HG03460 (cell line): ENCODE measurements at regions not wholly inside any gene's neighbourhood (a gene's known extent, or its start where the extent isn't known, plus 50 kb on each side); places are given as distances from the start of the nearest gene placed in this dataset.
"Not testable (repeated sequence)": the region's sequence is repeated elsewhere in the genome, so short reads cannot be mapped to it uniquely, and the experiment has no call there.

Experiments
- ATAC-seq: cut with Tn5 transposase; IDR thresholded peaks from one replicate; pipeline ENCODE4 v1.9.1; 2021; ENCODE audit not compliant: unreplicated experiment

- no peak for ATAC-seq
Observed at GRCh38 chr16:65283181-65283651, 161.4 kb upstream of the CDH11 start.

DNA sequence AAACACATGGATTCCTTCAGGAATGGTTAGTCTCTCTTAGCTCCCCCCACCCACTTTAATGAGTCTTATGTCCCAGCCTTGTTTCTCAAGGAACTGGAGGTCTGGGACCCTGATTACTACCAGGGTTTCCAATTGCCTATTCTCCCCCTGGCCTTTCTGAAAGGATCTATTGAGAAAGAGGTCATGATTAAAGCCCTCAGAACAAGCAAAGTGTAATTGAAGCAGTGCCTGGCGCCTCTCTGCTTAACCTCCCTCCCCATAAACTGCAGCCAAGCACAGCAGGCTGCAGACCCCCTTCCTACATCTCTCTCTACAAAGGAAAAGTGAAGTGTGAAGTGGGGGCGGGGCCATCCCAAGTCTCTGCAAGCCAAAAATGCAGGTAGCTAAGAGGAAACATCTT lies 159.7 kb upstream of the CDH11 start:
- no peak for ATAC-seq

GRCh38 chr16:65280845-65281512 lies 159.1 kb upstream of the CDH11 start:
- no peak for ATAC-seq

DNA sequence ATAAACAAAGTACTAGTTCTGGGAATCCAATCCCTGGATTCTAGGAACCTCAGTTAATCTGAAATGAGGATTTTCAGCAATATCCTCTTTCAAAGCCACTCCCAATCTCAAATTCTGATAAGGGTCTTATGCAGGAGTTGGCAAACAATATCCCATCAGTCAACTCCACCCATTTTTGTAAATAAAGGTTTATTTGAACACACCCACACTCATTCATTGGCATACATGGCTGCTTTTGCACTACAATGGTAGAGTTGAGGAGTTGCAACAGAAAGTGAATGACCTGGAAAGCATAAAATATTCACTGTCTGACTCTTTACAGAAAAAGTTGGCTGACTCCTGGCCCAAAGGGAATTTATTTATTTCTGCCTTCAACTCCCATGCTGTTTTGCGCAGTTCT lies 157.7 kb upstream of the CDH11 start:
- ATAC-seq: no peak

- ATAC-seq: no peak
Observed at GRCh38 chr16:65278874-65279273, 157.0 kb upstream of the CDH11 start.

- no peak for ATAC-seq
Observed at GRCh38 chr16:65274566-65274965, 152.7 kb upstream of the CDH11 start.

GRCh38 chr16:65272699-65273414 lies 151.0 kb upstream of the CDH11 start:
- no peak for ATAC-seq

DNA sequence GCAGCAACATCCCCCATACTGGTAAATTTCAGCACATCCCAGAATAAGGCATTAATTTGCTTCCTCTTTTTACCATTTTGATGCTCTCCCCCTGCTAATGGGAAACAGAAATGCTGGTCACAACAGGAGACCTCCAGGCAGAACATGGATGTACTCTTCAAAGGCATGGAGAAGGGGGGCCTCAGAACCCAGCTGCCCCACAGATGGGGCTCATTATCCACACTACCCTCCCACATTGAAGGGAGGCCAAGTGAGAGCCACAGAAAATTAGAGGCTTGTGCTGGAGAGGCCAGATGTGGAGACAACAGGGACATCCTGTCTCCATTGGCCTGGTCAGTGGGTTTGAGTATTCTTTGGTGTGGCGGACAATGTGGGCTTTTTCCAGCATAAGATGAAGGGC lies 150.1 kb upstream of the CDH11 start:
- ATAC-seq: no peak

DNA sequence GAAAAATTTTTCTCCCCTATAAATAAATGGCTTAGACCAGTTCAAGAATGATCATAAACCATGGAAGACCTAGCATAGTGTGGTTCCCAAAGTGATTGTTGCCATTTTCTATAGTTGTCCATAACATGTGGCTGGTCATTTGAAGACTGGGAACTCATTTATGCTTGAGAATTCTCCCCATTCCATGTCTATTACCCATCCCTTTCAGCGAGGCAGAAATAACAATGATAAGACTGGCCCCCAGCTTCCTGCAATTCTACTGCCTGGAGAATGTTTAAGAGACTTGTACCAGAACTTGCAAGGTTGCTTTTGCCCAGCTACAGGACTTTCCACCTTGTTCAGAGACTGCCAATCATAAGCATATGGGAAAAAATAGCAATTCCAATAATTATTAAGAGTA lies 146.5 kb upstream of the CDH11 start:
- ATAC-seq: no peak

- no peak for ATAC-seq
Observed at GRCh38 chr16:65263896-65264295, 142.0 kb upstream of the CDH11 start.

DNA sequence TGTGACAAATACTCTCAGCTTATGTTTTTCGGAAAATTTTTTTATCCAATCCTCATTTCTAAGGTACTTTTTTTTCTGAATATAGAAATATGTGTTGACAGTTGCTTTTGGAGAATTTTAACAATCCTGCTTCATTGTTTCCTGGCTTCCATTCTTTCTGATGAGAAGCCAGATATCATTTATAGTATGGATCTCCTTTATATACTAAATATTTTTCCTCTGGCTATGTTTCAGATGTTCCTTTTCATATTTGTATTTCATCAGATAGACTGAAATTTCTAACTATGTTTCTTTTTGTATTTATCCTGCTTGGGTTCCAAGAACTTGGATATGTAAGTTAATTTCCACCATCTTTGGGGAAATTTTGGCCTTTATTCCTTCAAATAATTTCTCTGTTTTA lies 138.9 kb upstream of the CDH11 start:
- ATAC-seq: no peak

DNA sequence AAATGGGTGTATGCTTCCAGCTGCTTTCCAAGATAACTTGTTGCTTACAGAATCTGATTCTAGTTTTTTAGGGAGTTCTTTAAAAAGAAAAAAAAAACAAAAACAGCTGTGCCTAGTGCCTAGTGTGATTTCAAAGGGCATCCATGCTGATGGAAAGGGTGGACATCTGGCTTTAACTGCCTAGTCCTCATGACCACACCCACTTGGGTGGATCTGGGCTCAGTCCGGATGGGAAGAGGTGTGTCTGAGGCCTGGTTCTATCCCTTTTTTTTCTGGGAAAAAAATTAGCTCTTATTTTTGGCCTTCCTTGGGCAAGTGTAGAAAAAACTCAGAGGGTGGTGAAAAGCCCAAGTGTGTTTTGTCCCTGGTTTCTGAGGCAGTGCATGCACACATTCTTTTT lies 132.3 kb upstream of the CDH11 start:
- ATAC-seq: no peak

DNA sequence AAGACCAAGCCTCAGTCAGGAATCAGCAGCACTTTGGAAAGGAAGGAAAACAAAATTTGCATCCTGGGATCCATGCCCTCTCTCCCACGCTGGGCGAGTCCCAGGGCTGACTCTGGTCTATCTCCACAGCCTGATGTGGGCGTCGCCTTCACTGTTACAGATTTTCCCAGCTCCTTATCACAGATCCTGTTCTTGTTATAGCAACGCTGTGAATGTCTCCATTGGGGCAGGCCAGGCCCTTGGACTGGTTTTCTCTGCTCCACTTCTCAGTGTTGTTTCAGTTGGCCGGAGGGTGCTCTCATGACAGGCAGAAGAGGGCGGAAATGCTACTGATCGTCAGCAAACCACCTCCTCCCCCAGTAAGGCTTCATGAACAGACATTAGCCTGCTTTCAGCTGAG lies 127.9 kb upstream of the CDH11 start:
- ATAC-seq: no peak

- ATAC-seq: no peak
Observed at GRCh38 chr16:65244787-65245186, 122.9 kb upstream of the CDH11 start.

DNA sequence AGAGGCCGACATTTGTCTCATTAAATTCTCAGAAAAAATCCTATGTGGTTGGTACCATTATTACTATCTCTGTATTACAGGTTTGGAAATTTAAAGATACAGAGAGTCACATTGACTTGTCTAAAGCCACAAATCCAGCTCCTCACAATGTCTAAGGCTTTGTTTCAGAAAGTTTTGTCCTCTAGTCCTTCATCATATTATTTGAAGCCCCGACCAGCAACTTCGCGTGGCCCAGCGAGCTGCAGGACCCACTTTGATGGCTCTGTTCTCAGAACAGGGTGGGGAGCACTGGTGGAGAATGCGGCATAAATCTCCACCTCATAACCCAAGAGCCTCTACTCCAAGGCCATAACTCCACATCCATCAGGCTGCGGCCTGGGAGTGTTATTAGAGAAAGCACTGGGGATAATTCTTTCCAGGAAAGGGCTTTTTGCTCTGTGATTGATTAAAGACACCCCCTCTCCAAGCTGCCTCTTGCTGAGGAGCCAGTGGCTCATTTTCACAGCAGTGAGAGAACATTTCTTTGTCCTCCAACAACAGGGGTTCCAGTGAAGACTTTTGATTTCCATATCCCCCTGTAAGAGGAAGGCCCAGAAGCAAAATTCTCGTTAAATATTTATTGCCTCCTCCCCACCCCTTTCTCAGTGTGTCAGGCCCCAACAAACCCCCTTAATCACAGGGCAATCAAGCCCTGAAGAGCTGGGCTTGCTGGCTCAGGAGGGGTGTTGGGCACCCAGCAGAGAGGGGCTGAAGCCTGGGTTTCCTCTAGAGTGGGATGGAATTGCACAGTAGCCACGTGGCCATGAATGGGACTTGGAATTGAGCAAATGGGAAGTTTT lies 113.7 kb upstream of the CDH11 start:
- no peak for ATAC-seq

GRCh38 chr16:65234721-65235320 lies 113.0 kb upstream of the CDH11 start:
- ATAC-seq: not testable (repeated sequence)

DNA sequence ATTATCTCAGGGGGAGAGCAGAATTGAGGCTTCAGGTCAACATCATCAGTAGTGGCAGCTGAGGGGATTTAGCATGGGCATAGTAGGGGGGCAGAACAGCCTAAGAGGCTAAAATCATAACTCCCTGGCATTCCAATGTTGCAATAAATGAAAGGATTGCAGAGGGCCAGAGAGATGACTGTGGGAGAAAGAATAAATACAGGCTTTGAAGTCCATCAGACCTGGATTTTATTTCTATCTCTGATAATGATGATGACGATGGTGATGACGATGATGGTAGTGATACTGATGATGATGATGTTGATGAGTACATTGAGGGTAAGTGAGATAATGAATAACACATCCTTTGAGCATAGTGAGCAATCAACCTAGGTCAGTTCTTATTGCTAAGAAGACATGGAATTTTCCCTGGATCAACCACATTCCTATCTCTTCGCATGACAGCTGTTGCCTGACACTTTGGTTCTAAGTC lies 107.4 kb upstream of the CDH11 start:
- no peak for ATAC-seq

DNA sequence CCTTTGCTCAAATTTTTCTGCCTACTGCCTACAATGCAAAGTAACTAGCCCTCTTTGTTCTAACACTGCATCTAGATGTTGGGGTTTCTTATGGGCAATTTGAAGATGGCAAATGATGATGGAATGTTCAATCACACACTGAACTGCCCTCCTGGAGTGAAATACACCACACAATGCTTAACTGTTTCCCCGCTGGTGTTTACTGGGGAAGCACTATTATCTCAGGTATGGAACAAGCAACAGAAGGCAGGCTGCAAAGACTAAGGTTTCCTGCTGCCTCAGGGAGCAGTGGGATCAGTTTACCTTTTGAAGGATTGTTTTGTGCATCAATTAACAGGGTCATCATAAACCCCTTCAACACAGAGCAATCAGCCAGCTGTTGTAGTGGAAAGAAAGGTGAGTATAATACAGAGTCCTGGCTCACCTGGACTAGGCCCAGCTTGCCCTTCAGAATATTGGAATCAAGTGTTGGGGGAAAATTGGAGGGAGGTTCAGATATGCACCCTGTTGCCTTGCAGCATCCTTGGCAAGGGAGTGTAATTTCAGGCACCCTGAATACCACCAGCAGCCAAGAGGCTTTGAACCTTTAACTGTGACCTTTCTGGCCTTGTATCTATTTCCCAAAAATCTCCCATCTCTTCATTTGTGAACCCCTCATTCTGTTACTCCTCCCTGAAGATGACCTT lies 105.4 kb upstream of the CDH11 start:
- no peak for ATAC-seq

DNA sequence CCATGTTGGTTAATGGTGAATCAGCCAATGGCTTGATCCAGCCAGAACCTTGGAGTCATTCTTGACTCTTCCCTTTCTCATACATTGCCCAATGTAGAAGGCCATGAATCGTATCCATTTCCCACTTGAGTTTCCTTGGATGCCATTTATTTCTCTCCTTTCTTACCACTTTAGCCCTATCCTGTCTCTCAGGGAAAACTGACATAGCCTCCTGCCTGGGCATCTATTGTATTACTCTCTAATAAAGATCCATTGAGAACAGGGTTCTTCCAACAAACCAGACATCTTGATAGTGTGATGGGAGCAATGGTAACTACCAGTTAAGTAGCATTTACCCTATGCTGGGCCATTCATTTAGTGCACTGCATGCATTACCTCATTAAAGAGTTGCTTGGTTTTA lies 104.2 kb upstream of the CDH11 start:
- ATAC-seq: no peak

DNA sequence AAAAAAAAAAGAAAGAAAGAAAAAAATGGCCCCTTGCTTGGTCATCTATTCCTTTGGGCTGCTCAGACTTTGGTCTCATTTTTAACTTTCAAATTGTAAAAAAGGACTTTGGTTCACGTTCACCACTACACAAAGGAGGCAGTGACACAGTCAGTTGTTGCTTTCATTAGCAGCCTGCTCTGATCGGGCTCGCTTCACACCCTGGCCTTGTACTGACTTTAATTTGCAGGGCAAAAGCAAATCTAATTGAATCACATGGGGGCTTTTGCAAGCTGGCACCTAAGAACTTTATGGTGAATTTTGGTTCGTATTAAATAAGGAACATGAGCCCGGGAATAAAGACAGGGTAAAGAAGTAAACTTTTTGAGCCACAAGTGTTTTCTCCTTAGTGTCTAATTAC lies 103.6 kb upstream of the CDH11 start:
- no peak for ATAC-seq

DNA sequence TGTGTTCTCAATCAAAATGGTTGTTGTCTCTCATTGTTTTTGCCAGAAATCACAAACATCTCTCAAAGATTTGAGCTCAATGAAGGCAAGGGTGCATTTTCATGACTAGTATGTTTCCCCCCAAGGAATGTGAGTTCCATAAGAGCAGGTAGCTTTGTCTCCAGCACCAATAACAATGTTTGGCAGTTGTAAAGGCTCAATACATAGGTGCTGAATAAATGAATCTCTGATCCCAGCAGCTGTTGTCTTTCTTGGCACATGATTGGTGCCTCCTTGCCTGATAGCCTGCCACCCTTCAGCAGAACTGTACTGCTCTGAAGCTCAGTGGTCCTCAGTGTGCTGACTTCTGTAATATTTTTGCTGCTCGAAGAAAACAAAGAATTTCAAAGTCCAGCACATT lies 103.1 kb upstream of the CDH11 start:
- ATAC-seq: no peak
